ENCODE measurements at regions not wholly inside any gene's neighbourhood (a gene's known extent, or its start where the extent isn't known, plus 50 kb on each side); places are given as distances from the start of the nearest gene placed in this dataset.

- H3K27ac ChIP-seq = no peak overlapping the region
- H3K27me3 ChIP-seq = peaks cover 2% of the 10 kb centered on the region
- H3K4me1 ChIP-seq = no peaks in the 10 kb centered on the region
- no peaks in the 10 kb centered on the region for H3K9me3 ChIP-seq
- no peaks in the 10 kb centered on the region for H3K36me3 ChIP-seq
- TF ChIP-seq CTCF (IDR thresholded peaks at IDR 0.05) (no peak), POLR2A (IDR thresholded peaks at IDR 0.05) (no peak), EP300 (IDR thresholded peaks at IDR 0.05) (no peak), POLR2AphosphoS5 (IDR thresholded peaks at IDR 0.05) (no peak)
- ATAC-seq = no peak
- WGBS, 2 donors (ENCODE audit: low coverage in 1 of 2) = 64 to 68% methylated on average over 5 of the region's 5 CpGs
- H3K4me3 ChIP-seq = no peak overlapping the region
Measured at GRCh38 chr9:117926031-117926658, 221.9 kb downstream of the TLR4 start.

GRCh38 chr9:117927354-117927753, 223.2 kb downstream of the TLR4 start:
- no peak for TF ChIP-seq CTCF (IDR thresholded peaks at IDR 0.05)
- TF ChIP-seq EP300 (IDR thresholded peaks at IDR 0.05) = no peak
- no peak for TF ChIP-seq POLR2AphosphoS5 (IDR thresholded peaks at IDR 0.05)
- TF ChIP-seq POLR2A (IDR thresholded peaks at IDR 0.05) = no peak
- no peaks in the 10 kb centered on the region for H3K4me1 ChIP-seq
- 37 to 60% methylated on average over 3 of the region's 3 CpGs for WGBS, 2 donors (ENCODE audit: low coverage in 1 of 2)
- ATAC-seq = no peak
- no peak overlapping the region for H3K27ac ChIP-seq
- no peaks in the 10 kb centered on the region for H3K9me3 ChIP-seq
- H3K36me3 ChIP-seq = no peaks in the 10 kb centered on the region
- peaks cover 2% of the 10 kb centered on the region for H3K27me3 ChIP-seq
- H3K4me3 ChIP-seq = no peak overlapping the region

- WGBS, 2 donors (ENCODE audit: low coverage in 1 of 2) = 33 to 57% methylated on average over 1 of the region's 1 CpG
- Histone ChIP-seq H3K27me3 (no peaks in the 10 kb centered on the region), H3K9me3 (peaks cover 0 to 8% (median 0%) of the 10 kb centered on the region in 3 donors), H3K27ac (no peak overlapping the region), H3K4me1 (no peaks in the 10 kb centered on the region), H3K36me3 (no peaks in the 10 kb centered on the region), H3K4me3 (no peak overlapping the region)
- ATAC-seq = no peak
- TF ChIP-seq POLR2A (IDR thresholded peaks at IDR 0.05) = no peak
- no peak for TF ChIP-seq CTCF (IDR thresholded peaks at IDR 0.05)
- no peak for TF ChIP-seq POLR2AphosphoS5 (IDR thresholded peaks at IDR 0.05)
- TF ChIP-seq EP300 (IDR thresholded peaks at IDR 0.05) = no peak
Measured at GRCh38 chr9:117929868-117930267, 225.7 kb downstream of the TLR4 start.

GRCh38 chr9:117932585-117932984, 228.4 kb downstream of the TLR4 start:
- H3K27ac ChIP-seq = no peak overlapping the region
- no peaks in the 10 kb centered on the region for H3K27me3 ChIP-seq
- no peak for TF ChIP-seq POLR2AphosphoS5 (IDR thresholded peaks at IDR 0.05)
- no peak for TF ChIP-seq EP300 (IDR thresholded peaks at IDR 0.05)
- TF ChIP-seq CTCF (IDR thresholded peaks at IDR 0.05) = no peak
- no peak for TF ChIP-seq POLR2A (IDR thresholded peaks at IDR 0.05)
- no peaks in the 10 kb centered on the region for H3K4me1 ChIP-seq
- 79 to 87% methylated on average over 4 of the region's 4 CpGs for WGBS, 2 donors (ENCODE audit: low coverage in 1 of 2)
- no peaks in the 10 kb centered on the region for H3K36me3 ChIP-seq
- no peak for ATAC-seq
- peaks cover 0 to 8% (median 0%) of the 10 kb centered on the region in 3 donors for H3K9me3 ChIP-seq
- H3K4me3 ChIP-seq = no peak overlapping the region
